Panc1 (cell line): ENCODE measurements at regions not wholly inside any gene's neighbourhood (a gene's known extent, or its start where the extent isn't known, plus 50 kb on each side); places are given as distances from the start of the nearest gene placed in this dataset.

ENCODE experiments used
- CTCF ChIP-seq: fragments of 450-650 bp; IDR thresholded peaks from 2 replicates; pipeline ENCODE4 v1.5.1; 2017; ENCODE audit warnings: mild to moderate bottlenecking
- POLR2AphosphoS5 ChIP-seq: IDR thresholded peaks from 2 replicates; pipeline ENCODE4 v1.6.1; 2012; ENCODE audit warnings: mild to moderate bottlenecking, low read depth, low read length, moderate library complexity
- SIN3A ChIP-seq: IDR thresholded peaks from 2 replicates; pipeline ENCODE4 v1.6.1; 2012; ENCODE audit warnings: low read depth, mild to moderate bottlenecking, low read length, moderate library complexity, borderline replicate concordance; ENCODE audit not compliant: insufficient read depth

GRCh38 chr3:31054032-31054431 lies 159.6 kb upstream of the GADL1 start:
- TF ChIP-seq POLR2AphosphoS5: no peak
- TF ChIP-seq SIN3A: no peak
- no peak for TF ChIP-seq CTCF
